NCI-H1694 treated with DMSO at 0.1 percent for 48 hours (cell line): ENCODE measurements at regions not wholly inside any gene's neighbourhood (a gene's known extent, or its start where the extent isn't known, plus 50 kb on each side); places are given as distances from the start of the nearest gene placed in this dataset.
"Not testable (repeated sequence)": the region's sequence is repeated elsewhere in the genome, so short reads cannot be mapped to it uniquely, and the experiment has no call there.

Source experiments
- DNase-seq: peaks from one replicate; lab custom pipeline; 2025; lab: John Stamatoyannopoulos, UW

- DNase-seq, result no peak
Measured at GRCh38 chr1:100791586-100791985, 72.0 kb downstream of the VCAM1 start.

- DNase-seq, result no peak
Measured at GRCh38 chr1:100793659-100794058, 74.1 kb downstream of the VCAM1 start.

- peak; percentile 98 for DNase-seq
Measured at GRCh38 chr1:100794748-100795645, 75.5 kb downstream of the VCAM1 start.

- no peak for DNase-seq
Measured at GRCh38 chr1:100795646-100795985, 76.1 kb downstream of the VCAM1 start.

- no peak for DNase-seq
Measured at GRCh38 chr1:100796046-100796445, 76.5 kb downstream of the VCAM1 start.

GRCh38 chr1:100799548-100799947 lies 80.0 kb downstream of the VCAM1 start:
- no peak for DNase-seq

GRCh38 chr1:100799954-100800612 lies 80.5 kb downstream of the VCAM1 start:
- DNase-seq, result no peak

GRCh38 chr1:100801256-100801655 lies 81.7 kb downstream of the VCAM1 start:
- not testable (repeated sequence) for DNase-seq

GRCh38 chr1:100803280-100803679 lies 83.7 kb downstream of the VCAM1 start:
- DNase-seq, result not testable (repeated sequence)

GRCh38 chr1:100806601-100807000 lies 87.1 kb downstream of the VCAM1 start:
- no peak for DNase-seq

- no peak for DNase-seq
Measured at GRCh38 chr1:100810360-100810759, 84.3 kb downstream of the EXTL2 start.

- no peak for DNase-seq
Measured at GRCh38 chr1:100811808-100812207, 82.8 kb downstream of the EXTL2 start.

GRCh38 chr1:100814938-100815337 lies 79.7 kb downstream of the EXTL2 start:
- DNase-seq, result not testable (repeated sequence)

GRCh38 chr1:100816049-100816448 lies 78.6 kb downstream of the EXTL2 start:
- no peak for DNase-seq

- not testable (repeated sequence) for DNase-seq
Measured at GRCh38 chr1:100820195-100820594, 74.4 kb downstream of the EXTL2 start.

- DNase-seq, result not testable (repeated sequence)
Measured at GRCh38 chr1:100821919-100822318, 72.7 kb downstream of the EXTL2 start.
